ENCODE measurements at regions not wholly inside any gene's neighbourhood (a gene's known extent, or its start where the extent isn't known, plus 50 kb on each side); places are given as distances from the start of the nearest gene placed in this dataset.
"Not testable (repeated sequence)": the region's sequence is repeated elsewhere in the genome, so short reads cannot be mapped to it uniquely, and the experiment has no call there.

- no peak for DNase-seq (ENCODE audit: low spot score)
Observed at GRCh38 chr19:27891411-27891810, 1321.5 kb downstream of the UQCRFS1 start.

GRCh38 chr19:27890696-27891095 lies 1322.3 kb downstream of the UQCRFS1 start:
- DNase-seq (ENCODE audit: low spot score), result no peak

GRCh38 chr19:27890206-27890605 lies 1322.7 kb downstream of the UQCRFS1 start:
- DNase-seq (ENCODE audit: low spot score), result no peak

GRCh38 chr19:27889156-27889555 lies 1323.8 kb downstream of the UQCRFS1 start:
- no peak for DNase-seq (ENCODE audit: low spot score)

- DNase-seq (ENCODE audit: low spot score), result no peak
Observed at GRCh38 chr19:27887946-27888345, 1325.0 kb downstream of the UQCRFS1 start.

- DNase-seq (ENCODE audit: low spot score), result no peak
Observed at GRCh38 chr19:27885359-27885758, 1327.6 kb downstream of the UQCRFS1 start.

GRCh38 chr19:27884376-27884775 lies 1328.6 kb downstream of the UQCRFS1 start:
- DNase-seq (ENCODE audit: low spot score), result no peak

GRCh38 chr19:27881213-27881612 lies 1331.7 kb downstream of the UQCRFS1 start:
- no peak for DNase-seq (ENCODE audit: low spot score)

- DNase-seq (ENCODE audit: low spot score), result no peak
Observed at GRCh38 chr19:27876976-27877512, 1335.9 kb downstream of the UQCRFS1 start.

GRCh38 chr19:27876489-27876888 lies 1336.5 kb downstream of the UQCRFS1 start:
- DNase-seq (ENCODE audit: low spot score), result no peak

- DNase-seq (ENCODE audit: low spot score), result no peak
Observed at GRCh38 chr19:27872370-27872769, 1340.6 kb downstream of the UQCRFS1 start.

GRCh38 chr19:27870293-27870692 lies 1342.7 kb downstream of the UQCRFS1 start:
- no peak for DNase-seq (ENCODE audit: low spot score)

GRCh38 chr19:27868007-27868406 lies 1344.9 kb downstream of the UQCRFS1 start:
- peak; percentile 36 for DNase-seq (ENCODE audit: low spot score)

- DNase-seq (ENCODE audit: low spot score), result no peak
Observed at GRCh38 chr19:27865927-27866777, 1346.8 kb downstream of the UQCRFS1 start.

- no peak for DNase-seq (ENCODE audit: low spot score)
Observed at GRCh38 chr19:27861411-27861975, 1351.5 kb downstream of the UQCRFS1 start.

GRCh38 chr19:27860309-27860934 lies 1352.5 kb downstream of the UQCRFS1 start:
- DNase-seq (ENCODE audit: low spot score), result no peak

GRCh38 chr19:27859689-27860088 lies 1353.3 kb downstream of the UQCRFS1 start:
- DNase-seq (ENCODE audit: low spot score), result no peak

GRCh38 chr19:27858981-27859581 lies 1353.9 kb downstream of the UQCRFS1 start:
- no peak for DNase-seq (ENCODE audit: low spot score)

GRCh38 chr19:27852931-27853330 lies 1360.0 kb downstream of the UQCRFS1 start:
- not testable (repeated sequence) for DNase-seq (ENCODE audit: low spot score)

- DNase-seq (ENCODE audit: low spot score), result no peak
Observed at GRCh38 chr19:27851543-27852060, 1361.3 kb downstream of the UQCRFS1 start.

GRCh38 chr19:27851002-27851481 lies 1361.9 kb downstream of the UQCRFS1 start:
- DNase-seq (ENCODE audit: low spot score), result no peak

GRCh38 chr19:27846944-27847343 lies 1366.0 kb downstream of the UQCRFS1 start:
- DNase-seq (ENCODE audit: low spot score), result no peak

All from pons (tissue), 1 donor.